A673 (cell line): ENCODE measurements at regions not wholly inside any gene's neighbourhood (a gene's known extent, or its start where the extent isn't known, plus 50 kb on each side); places are given as distances from the start of the nearest gene placed in this dataset.
A peak's percentile ranks its signal among the peaks of the same experiment; 100 is the strongest.

Experiments used
- BruUV-seq: library from RNA; stranded (reverse); fragments of 400-500 nt; replicated peaks from 2 replicates; lab custom pipeline; 2021; lab: Mats Ljungman, UMichigan
- CTCF ChIA-PET: fragments of 300-600 bp; sonication (Branson Sonifier 250); formaldehyde crosslinking; loops from one replicate; lab custom pipeline; 2022; ENCODE audit warnings: antibody characterized with exemption; lab: Charles Lee
- POLR2A ChIA-PET: fragments of 300-600 bp; sonication (Branson Sonifier 250); formaldehyde crosslinking; loops from one replicate; lab custom pipeline; 2022; ENCODE audit warnings: antibody characterized with exemption; ENCODE audit not compliant: low non-redundant PET; lab: Charles Lee
- DNase-seq: peaks from one replicate; pipeline ENCODE4 v3.0.0-alpha.2; 2015; ENCODE audit warnings: low spot score
- H3K27ac ChIP-seq: fragments of 200-600 bp; sonication (generic); 2 replicates; pipeline ENCODE4 v1.5.1; 2016; ENCODE audit warnings: mixed run types, low read depth, mild to moderate bottlenecking, mixed read lengths, antibody characterized with exemption, low read length; ENCODE audit not compliant: poor library complexity, severe bottlenecking
- H3K27me3 ChIP-seq: fragments of 200-600 bp; sonication (generic); replicated peaks from 2 replicates; pipeline ENCODE4 v1.6.1; 2017; ENCODE audit warnings: mixed run types, low read depth, mild to moderate bottlenecking, mixed read lengths, antibody characterized with exemption, low read length; ENCODE audit not compliant: insufficient read depth, poor library complexity
- H3K36me3 ChIP-seq: fragments of 200-600 bp; sonication (generic); 2 replicates; pipeline ENCODE4 v1.6.1; 2016; ENCODE audit warnings: mixed run types, mild to moderate bottlenecking, mixed read lengths, antibody characterized with exemption, low read length; ENCODE audit not compliant: insufficient read depth, poor library complexity, severe bottlenecking
- H3K4me1 ChIP-seq: fragments of 200-600 bp; sonication (generic); 2 replicates; pipeline ENCODE4 v1.6.1; 2017; ENCODE audit warnings: mixed run types, mild to moderate bottlenecking, mixed read lengths, antibody characterized with exemption, low read length; ENCODE audit not compliant: insufficient read depth, poor library complexity, severe bottlenecking
- H3K4me3 ChIP-seq: fragments of 200-600 bp; sonication (generic); 2 replicates; pipeline ENCODE4 v1.5.1; 2016; ENCODE audit warnings: low read depth, mixed run types, mild to moderate bottlenecking, mixed read lengths, low read length; ENCODE audit not compliant: poor library complexity, severe bottlenecking
- H3K9me3 ChIP-seq: fragments of 200-600 bp; sonication (generic); 2 replicates; pipeline ENCODE4 v1.6.1; 2016; ENCODE audit warnings: mixed run types, low read depth, mild to moderate bottlenecking, mixed read lengths, antibody characterized with exemption, low read length; ENCODE audit not compliant: poor library complexity, severe bottlenecking
- EZH2 ChIP-seq: fragments of 200-600 bp; sonication (generic); IDR thresholded peaks from 2 replicates; pipeline ENCODE4 v1.6.1; 2017; ENCODE audit warnings: borderline replicate concordance, low read depth, mild to moderate bottlenecking, mixed read lengths, antibody characterized with exemption, low read length; ENCODE audit not compliant: poor library complexity, severe bottlenecking
- intact Hi-C: fragments of 100-400 bp; cut with micrococcal nuclease; formaldehyde crosslinking; loops from one replicate; pipeline ENCODE4 v1.10.0; 2022; ENCODE audit not compliant: unreplicated experiment
- TF ChIP-seq, protein P1 (sequence below): fragments of 300-800, 200-600 bp; sonication (generic); conservative IDR thresholded peaks from 2 replicates; pipeline ENCODE4 v1.5.1; 2017; ENCODE audit warnings: low read depth, mild to moderate bottlenecking, antibody characterized with exemption, low read length, moderate library complexity, mixed read lengths

DNA sequence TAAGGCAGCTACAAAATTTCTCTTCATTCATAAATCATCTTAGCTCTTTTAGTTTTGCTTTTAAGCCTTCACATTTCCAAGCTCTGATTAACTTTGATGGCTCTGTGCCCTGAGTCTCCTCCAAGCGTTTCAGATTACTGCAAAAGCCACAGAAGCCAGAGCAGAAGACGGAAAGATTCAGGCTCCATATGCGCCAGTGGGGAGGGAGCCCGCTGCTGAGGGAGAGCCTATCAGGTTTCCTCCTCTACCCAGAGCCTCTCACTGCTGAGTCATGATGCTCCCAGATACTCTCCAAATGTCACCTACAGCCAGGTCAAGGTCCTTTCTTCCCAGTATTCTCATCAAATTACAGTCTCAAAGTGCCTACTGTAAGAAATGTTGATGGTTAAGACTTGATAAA lies 193.6 kb downstream of the RAP2A start:
- peaks cover 5% of the 10 kb centered on the region for H3K4me1 ChIP-seq
- POLR2A ChIA-PET, result no interaction called here

DNA sequence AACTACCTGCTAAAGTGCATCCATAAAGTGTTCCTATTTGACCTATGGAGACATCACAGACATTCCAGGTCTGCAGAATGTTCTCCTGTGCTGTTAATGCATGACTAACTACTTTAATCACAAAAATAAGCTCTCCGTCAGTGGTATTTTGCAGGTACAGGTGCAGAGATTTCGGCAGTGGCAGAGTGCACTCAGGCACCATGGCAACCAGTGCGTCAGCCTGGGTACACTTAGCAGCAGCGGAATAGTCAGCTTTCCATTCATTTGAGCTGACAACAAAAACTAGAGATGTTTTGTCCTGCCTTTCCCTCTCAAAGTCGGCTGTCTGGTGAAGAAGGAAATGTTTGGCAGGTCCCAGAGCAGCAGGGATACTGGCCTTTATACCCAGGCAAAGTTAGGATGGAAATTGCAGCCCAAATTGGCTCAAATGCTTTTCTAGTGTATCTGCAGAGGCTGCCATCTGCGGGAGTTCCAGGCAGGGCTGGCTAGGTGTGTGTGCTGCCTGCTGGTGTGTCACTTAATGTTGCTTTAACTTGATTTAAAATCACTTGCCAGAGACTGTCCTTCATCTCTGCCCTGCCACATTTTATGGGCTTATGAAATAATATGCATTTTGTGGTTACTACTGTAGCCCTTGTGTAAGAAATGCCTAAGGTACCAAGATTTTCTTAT lies 195.8 kb downstream of the RAP2A start:
- CTCF ChIA-PET, result no interaction called here

More for the DNA sequence above, 193.6 kb downstream of the RAP2A start:
- H3K36me3 ChIP-seq, result no peaks in the 10 kb centered on the region
- H3K27ac ChIP-seq, result no peak overlapping the region
- no TSS peak for BruUV-seq
- no peak overlapping the region for H3K4me3 ChIP-seq
- H3K27me3 ChIP-seq, result peaks cover 3% of the 10 kb centered on the region
- CTCF ChIA-PET, result no interaction called here
- no peaks in the 10 kb centered on the region for H3K9me3 ChIP-seq
- DNase-seq, result peak; percentile 67
- TF ChIP-seq EZH2, result no peak
- TF ChIP-seq, protein P1, sequence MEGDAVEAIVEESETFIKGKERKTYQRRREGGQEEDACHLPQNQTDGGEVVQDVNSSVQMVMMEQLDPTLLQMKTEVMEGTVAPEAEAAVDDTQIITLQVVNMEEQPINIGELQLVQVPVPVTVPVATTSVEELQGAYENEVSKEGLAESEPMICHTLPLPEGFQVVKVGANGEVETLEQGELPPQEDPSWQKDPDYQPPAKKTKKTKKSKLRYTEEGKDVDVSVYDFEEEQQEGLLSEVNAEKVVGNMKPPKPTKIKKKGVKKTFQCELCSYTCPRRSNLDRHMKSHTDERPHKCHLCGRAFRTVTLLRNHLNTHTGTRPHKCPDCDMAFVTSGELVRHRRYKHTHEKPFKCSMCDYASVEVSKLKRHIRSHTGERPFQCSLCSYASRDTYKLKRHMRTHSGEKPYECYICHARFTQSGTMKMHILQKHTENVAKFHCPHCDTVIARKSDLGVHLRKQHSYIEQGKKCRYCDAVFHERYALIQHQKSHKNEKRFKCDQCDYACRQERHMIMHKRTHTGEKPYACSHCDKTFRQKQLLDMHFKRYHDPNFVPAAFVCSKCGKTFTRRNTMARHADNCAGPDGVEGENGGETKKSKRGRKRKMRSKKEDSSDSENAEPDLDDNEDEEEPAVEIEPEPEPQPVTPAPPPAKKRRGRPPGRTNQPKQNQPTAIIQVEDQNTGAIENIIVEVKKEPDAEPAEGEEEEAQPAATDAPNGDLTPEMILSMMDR, result no peak
- intact Hi-C loops, result no loop called here

DNA sequence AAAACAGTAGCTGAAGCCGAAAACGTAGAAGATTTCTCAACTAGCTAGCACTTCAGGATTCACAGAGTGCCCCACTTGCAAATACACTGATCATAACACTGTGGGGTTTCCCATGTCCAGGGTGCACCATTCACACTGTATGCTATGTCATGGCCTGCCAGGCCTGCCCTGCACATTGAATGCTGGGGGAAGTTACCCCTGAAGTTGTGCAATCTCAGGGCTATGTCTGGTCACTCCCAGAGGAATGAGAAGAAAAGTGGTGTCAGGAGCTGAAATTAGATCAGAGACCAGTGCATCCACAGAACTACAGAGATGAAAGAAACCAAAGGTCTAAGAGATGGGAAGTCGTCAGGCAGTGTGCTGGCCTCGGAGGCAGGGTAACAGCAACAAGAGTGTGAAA lies 196.8 kb downstream of the RAP2A start:
- no peaks in the 10 kb centered on the region for H3K9me3 ChIP-seq
- ChIA-PET CTCF (no interaction called here), POLR2A (no interaction called here)
- no peak overlapping the region for H3K27ac ChIP-seq
- no peak overlapping the region for H3K4me3 ChIP-seq
- DNase-seq, result no peak
- intact Hi-C loops, result no loop called here
- TF ChIP-seq EZH2, result no peak
- TF ChIP-seq, protein P1, result no peak
- H3K27me3 ChIP-seq, result no peaks in the 10 kb centered on the region
- BruUV-seq, result no TSS peak
- H3K4me1 ChIP-seq, result peaks cover 5% of the 10 kb centered on the region
- H3K36me3 ChIP-seq, result no peaks in the 10 kb centered on the region

More for the DNA sequence above, 195.8 kb downstream of the RAP2A start:
- no TSS peak for BruUV-seq
- Histone ChIP-seq H3K27ac (no peak overlapping the region), H3K4me1 (peaks cover 5% of the 10 kb centered on the region), H3K4me3 (no peak overlapping the region), H3K27me3 (no peaks in the 10 kb centered on the region), H3K9me3 (no peaks in the 10 kb centered on the region), H3K36me3 (no peaks in the 10 kb centered on the region)
- no peak for DNase-seq
- intact Hi-C loops, result no loop called here
- POLR2A ChIA-PET, result no interaction called here
- no peak for TF ChIP-seq EZH2
- TF ChIP-seq, protein P1, result no peak
